Uterus (tissue), 2 donors: ENCODE measurements at regions not wholly inside any gene's neighbourhood (a gene's known extent, or its start where the extent isn't known, plus 50 kb on each side); places are given as distances from the start of the nearest gene placed in this dataset.

ENCODE experiments used
- POLR2A ChIP-seq, 2 donors: fragments of 450-650 bp; IDR thresholded peaks; one replicate each; pipeline ENCODE4 v1.6.1; 2016; ENCODE audit warnings: antibody characterized with exemption in 2 of 2, mild to moderate bottlenecking in 1 of 2, moderate library complexity in 1 of 2
- TF ChIP-seq, protein P1 (sequence below), 4 experiments: fragments of 200-600 bp in 2 of 4; fragments of 450-650 bp in 2 of 4; sonication (generic) in 2 of 4; IDR thresholded peaks; one replicate each; pipeline ENCODE4 v1.5.1; 2016 to 2019; ENCODE audit warnings: antibody characterized with exemption in 4 of 4, mild to moderate bottlenecking in 2 of 4, moderate library complexity in 1 of 4

DNA sequence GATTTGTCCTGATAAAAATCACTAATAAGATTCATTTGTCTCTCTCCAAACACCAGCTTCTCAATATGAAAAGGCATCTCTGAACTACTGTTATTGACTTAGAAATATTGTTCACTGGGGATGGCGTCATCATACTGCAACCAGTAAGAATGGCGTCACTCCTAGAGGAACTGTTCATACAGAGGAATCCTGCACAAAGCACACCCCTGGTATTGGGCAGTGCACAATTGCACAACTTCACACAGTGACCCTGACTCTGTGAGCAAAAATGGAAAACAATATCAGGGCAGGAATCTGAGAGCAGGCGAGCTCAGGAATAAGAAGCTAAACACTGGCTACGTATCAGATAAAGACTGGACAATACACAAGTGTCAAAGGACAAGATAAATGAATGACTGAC, 66.7 kb upstream of the PNPLA4 start:
- TF ChIP-seq, protein P1, sequence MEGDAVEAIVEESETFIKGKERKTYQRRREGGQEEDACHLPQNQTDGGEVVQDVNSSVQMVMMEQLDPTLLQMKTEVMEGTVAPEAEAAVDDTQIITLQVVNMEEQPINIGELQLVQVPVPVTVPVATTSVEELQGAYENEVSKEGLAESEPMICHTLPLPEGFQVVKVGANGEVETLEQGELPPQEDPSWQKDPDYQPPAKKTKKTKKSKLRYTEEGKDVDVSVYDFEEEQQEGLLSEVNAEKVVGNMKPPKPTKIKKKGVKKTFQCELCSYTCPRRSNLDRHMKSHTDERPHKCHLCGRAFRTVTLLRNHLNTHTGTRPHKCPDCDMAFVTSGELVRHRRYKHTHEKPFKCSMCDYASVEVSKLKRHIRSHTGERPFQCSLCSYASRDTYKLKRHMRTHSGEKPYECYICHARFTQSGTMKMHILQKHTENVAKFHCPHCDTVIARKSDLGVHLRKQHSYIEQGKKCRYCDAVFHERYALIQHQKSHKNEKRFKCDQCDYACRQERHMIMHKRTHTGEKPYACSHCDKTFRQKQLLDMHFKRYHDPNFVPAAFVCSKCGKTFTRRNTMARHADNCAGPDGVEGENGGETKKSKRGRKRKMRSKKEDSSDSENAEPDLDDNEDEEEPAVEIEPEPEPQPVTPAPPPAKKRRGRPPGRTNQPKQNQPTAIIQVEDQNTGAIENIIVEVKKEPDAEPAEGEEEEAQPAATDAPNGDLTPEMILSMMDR (IDR thresholded peaks at IDR 0.05) = no peak
- TF ChIP-seq POLR2A (IDR thresholded peaks at IDR 0.05) = no peak
